ENCODE measurements at regions not wholly inside any gene's neighbourhood (a gene's known extent, or its start where the extent isn't known, plus 50 kb on each side); places are given as distances from the start of the nearest gene placed in this dataset.

DNA sequence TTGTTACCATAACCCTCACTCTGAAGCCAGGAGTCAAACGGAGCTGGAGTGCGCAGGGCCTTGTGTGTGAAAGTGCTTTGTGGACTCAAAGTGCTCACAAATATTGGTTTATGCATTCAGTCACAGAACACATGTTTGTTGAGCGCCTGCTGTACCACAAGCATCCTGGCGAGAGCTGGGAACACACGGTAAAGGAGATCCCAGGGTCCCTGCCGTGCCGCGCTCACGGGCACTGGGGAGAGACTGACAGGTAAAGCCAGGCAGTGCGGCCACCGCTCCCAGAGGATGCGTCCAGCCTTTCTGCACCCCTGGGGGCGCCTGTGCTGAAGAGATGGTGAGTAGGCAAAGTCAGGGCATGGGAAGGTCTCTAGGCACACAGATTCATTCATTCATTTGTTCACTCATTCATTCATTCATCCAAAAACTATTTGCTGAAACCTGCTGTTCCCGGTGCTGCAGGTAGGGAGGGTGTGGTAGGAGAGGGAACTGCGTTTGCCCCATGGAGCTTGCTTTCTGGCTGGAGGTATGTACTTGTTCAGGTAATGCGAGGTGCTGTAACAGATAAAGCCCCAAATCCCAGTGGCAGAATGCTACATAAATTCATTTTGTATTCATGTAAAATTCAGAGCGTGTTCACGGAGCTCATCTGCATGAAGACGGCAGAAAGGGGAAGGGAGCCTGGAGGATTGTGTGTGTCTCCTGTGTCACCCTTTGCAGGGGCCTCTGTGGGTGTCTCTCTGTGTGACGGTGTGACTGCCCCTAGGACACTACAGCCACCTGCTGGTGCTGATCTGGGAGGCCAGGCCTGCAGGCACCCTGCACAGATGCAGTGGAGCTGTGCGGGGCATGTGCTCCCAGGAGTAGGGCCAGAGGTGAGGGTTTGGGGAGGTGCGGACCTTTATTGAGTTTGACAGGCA lies 167.0 kb upstream of the B3GAT1 start:
- intact Hi-C loops (cut with DNase I; ENCODE audit: low total_unique reads), result no loop called here
- peak in 1 of 2 donors; percentile 11 for DNase-seq (ENCODE audit: low spot score in 2 of 2)
- TF ChIP-seq, protein P1, sequence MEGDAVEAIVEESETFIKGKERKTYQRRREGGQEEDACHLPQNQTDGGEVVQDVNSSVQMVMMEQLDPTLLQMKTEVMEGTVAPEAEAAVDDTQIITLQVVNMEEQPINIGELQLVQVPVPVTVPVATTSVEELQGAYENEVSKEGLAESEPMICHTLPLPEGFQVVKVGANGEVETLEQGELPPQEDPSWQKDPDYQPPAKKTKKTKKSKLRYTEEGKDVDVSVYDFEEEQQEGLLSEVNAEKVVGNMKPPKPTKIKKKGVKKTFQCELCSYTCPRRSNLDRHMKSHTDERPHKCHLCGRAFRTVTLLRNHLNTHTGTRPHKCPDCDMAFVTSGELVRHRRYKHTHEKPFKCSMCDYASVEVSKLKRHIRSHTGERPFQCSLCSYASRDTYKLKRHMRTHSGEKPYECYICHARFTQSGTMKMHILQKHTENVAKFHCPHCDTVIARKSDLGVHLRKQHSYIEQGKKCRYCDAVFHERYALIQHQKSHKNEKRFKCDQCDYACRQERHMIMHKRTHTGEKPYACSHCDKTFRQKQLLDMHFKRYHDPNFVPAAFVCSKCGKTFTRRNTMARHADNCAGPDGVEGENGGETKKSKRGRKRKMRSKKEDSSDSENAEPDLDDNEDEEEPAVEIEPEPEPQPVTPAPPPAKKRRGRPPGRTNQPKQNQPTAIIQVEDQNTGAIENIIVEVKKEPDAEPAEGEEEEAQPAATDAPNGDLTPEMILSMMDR (IDR thresholded peaks at IDR 0.05), result no peak
- TF ChIP-seq POLR2A (IDR thresholded peaks at IDR 0.05), result no peak
- H3K4me3 ChIP-seq (ENCODE audit: low read depth, poor library complexity, severe bottlenecking), result no peak overlapping the region
- 78 to 82% methylated on average over 22 of the region's 22 CpGs for WGBS, 2 donors

DNA sequence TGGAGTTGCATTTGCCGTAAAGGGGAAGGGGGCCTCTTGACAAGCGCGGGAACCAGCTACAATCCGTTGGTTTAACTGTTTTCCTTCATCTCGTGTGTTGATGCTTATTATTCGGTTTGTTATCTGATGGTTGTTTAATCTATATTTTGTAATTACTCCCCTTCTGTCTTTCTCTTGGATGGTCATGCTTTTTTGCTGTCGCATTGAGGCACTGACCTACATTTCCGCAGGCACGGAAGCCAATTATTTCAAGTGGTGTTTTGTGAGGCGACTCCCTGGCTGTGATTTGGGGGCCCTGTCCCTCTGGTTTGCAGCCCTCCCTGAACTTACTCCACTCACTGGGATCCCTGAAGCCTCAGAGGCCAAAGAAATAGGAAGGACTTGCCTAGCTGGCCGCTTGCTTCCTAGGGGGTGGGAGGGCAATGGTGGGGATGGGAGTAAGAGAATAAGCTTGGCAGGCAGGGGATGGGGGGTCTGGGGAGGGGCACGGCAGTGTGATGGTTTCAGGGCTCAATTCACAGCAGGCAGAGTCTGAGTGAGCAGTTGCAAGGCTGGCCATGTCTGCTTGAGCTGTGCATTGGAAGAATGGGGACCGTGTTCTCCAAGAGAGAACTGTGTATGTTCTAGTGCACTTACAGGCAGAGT lies 165.8 kb upstream of the B3GAT1 start:
- TF ChIP-seq POLR2A (IDR thresholded peaks at IDR 0.05), result no peak
- TF ChIP-seq, protein P1 (IDR thresholded peaks at IDR 0.05), result no peak
- intact Hi-C loops (cut with DNase I; ENCODE audit: low total_unique reads), result no loop called here
- no peak overlapping the region for H3K4me3 ChIP-seq (ENCODE audit: low read depth, poor library complexity, severe bottlenecking)
- peak in 1 of 2 donors; percentile 6 for DNase-seq (ENCODE audit: low spot score in 2 of 2)
- 78 to 82% methylated on average over 13 of the region's 13 CpGs for WGBS, 2 donors

DNA sequence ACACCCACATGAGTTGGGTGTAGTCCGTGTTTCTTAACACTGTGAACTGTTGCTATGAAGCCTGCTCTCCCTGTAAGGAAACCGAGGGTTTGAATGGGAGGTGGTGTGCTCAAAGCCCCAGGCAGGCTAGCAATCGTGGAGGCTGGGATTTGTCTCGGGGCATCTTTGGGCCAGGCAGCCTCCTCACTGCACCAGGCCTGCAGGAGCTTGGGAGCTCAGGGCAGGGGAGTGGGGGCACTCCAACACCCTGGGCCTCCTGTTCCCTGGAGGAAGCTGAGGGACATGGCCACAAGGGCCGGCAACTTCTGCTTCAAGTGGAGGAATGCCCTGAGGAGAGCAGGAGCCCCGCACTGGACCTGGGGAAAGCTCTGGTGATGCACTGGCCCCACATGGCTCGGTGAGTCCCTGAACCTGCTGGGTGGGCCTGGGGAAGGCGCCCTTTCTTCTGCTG lies 164.7 kb upstream of the B3GAT1 start:
- intact Hi-C loops (cut with DNase I; ENCODE audit: low total_unique reads), result no loop called here
- TF ChIP-seq, protein P1 (IDR thresholded peaks at IDR 0.05), result no peak
- no peak for TF ChIP-seq POLR2A (IDR thresholded peaks at IDR 0.05)
- WGBS, 2 donors, result 59 to 62% methylated on average over 5 to 8 of the region's 8 CpGs
- H3K4me3 ChIP-seq (ENCODE audit: low read depth, poor library complexity, severe bottlenecking), result no peak overlapping the region
- peak in 1 of 2 donors; percentile 7 for DNase-seq (ENCODE audit: low spot score in 2 of 2)

DNA sequence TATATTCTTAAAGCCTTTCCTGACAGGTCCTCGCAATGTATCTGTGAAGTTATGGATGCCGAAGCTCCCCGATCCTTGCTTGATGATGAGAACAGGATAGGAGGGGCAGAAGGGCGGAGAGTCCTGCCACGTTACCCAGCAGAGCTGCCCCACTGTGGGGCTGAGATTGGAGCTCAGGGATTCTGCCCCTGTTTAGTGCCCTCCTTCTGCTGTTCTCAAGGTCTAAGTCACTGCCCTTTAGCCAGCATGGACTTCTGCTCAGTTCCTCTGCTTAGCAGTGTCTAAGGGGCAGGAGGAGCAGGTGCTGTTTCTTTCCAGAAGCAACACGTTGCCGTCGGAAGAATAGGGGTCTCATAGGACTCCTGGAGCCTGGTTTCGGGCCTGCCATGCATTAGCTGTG lies 164.2 kb upstream of the B3GAT1 start:
- TF ChIP-seq, protein P1 (IDR thresholded peaks at IDR 0.05), result no peak
- TF ChIP-seq POLR2A (IDR thresholded peaks at IDR 0.05), result no peak
- WGBS, 2 donors, result 66 to 83% methylated on average over 9 of the region's 9 CpGs
- intact Hi-C loops (cut with DNase I; ENCODE audit: low total_unique reads), result no loop called here
- H3K4me3 ChIP-seq (ENCODE audit: low read depth, poor library complexity, severe bottlenecking), result no peak overlapping the region
- peak in 1 of 2 donors; percentile 0 for DNase-seq (ENCODE audit: low spot score in 2 of 2)

DNA sequence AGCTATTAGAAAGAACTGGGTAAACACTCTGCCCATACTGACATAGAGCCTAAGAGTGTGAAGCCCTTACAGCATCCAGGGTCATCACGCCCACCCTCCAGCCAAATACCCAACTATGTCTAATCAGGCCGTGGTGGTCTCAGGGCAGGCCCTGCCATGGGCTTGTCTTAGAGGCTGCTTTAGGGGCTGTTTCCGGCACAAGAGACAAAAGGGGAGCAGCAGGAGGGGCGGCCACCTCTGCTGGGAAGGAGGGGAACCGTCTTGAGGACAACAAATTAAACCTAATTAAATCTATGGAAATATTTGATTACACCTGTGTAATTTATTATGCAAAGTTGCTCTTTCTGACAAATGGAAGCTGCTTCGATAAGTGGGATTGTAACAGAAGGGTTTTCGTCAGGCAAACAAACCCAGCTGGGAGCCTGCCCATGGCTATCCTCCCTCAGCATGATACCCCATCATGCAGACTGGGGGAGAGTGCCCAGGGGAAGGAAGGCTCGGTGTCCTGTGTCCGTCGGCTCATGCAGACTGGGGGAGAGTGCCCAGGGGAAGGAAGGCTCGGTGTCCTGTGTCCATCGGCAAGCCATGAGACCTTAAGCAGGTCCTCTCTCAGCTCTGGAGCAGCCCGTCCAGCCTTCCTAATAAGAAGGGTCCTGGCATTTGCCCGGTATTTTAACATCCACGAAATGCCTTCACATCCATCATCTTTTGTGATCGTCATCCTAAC lies 163.6 kb upstream of the B3GAT1 start:
- TF ChIP-seq POLR2A (IDR thresholded peaks at IDR 0.05), result no peak
- TF ChIP-seq, protein P1 (IDR thresholded peaks at IDR 0.05), result no peak
- 66 to 68% methylated on average over 16 of the region's 16 CpGs for WGBS, 2 donors
- no peak overlapping the region for H3K4me3 ChIP-seq (ENCODE audit: low read depth, poor library complexity, severe bottlenecking)
- intact Hi-C loops (cut with DNase I; ENCODE audit: low total_unique reads), result no loop called here
- DNase-seq (ENCODE audit: low spot score in 2 of 2), result peak in 1 of 2 donors; percentile 2

Data from lower leg skin (tissue), 4 donors.